Inflammatory macrophage (primary cell): ENCODE measurements at regions not wholly inside any gene's neighbourhood (a gene's known extent, or its start where the extent isn't known, plus 50 kb on each side); places are given as distances from the start of the nearest gene placed in this dataset.
"Not testable (repeated sequence)": the region's sequence is repeated elsewhere in the genome, so short reads cannot be mapped to it uniquely, and the experiment has no call there.

Source experiments
- DNase-seq, 2 donors: peaks; one replicate each; pipeline ENCODE4 v3.0.0-alpha.2; 2020 to 2022

DNA sequence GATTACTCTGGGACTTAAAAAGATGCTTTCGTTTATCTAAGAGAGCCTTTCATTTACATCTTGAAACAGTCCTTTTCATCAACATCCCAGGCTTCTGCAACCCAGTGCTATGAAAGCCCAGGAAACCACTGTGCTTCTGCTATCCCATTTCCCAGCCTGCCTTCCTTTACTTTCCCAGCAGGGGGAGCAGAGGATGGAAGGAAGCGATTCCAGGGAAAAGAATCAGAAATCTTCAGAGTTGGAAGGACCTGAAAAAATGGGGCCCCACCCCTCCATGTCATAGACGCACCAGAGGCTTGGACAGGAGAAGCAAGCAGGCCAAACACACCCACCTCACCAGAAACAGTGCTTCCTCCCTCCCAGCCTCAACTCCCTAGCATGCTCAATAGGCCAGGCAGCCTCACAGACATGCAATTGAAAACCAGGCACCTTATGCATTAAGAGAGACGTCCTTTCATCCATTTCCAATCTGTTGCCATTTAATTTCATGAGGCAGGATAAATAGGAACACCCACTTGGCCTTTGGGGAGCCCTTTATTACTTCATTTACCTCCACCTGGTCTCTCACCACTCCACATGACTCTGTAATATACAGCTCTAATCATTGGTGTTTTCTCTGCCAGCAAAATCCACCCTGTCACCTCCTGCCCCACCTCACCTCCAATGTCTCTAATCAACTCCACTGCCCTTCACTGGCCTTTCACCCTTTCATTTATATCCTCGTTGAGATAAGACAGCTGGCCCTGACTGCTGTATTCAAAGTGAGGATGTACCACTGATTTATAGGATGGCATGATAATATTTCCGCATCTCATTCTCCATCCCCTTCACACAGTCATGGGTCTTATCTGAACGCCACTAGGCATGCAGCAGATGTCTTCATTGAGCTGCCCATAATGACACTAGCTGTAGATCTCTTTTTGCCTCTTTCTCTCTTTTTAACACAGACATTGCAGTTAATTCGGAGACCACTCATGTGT is 583.9 kb downstream of the NTRK3 start:
- peak in 1 of 2 donors; percentile 1 for DNase-seq

DNA sequence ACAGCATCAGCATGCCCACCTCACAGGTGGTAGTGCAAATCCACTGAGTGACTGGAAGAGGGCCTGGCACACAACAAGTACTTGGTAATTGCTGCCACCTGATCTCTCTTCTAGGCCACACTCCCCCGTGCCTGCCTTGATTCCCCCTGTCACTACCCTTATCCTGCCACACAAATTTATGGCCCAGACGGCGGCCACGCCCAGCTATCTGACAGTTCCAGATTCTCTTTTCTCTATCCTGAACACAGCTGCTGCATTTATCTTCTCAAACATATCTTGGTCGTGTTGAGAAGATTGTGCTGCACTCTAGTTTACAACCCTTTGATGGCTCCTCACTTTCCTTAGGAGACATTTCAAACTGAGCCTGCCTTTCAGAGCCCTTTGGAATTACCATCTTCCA is 585.2 kb downstream of the NTRK3 start:
- no peak for DNase-seq

DNA sequence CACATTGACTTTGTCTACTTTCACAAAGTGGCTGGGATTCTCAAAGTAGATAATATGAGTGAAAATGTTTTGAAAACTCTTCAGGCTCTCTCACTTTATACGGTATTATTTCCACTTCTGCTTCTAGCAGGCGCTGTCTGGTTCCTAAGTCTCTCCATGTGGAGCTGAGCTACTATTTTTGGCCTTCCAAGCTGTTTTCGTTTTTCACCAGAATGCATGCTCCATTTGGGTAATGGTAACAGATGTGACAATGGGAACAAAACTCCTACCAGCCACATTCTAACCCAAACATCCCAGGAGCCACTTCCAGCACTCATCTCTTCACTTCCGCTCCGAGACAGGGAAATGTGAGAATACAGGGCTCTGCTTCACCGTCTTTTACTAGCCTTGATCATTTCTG is 586.7 kb downstream of the NTRK3 start:
- DNase-seq: no peak

DNA sequence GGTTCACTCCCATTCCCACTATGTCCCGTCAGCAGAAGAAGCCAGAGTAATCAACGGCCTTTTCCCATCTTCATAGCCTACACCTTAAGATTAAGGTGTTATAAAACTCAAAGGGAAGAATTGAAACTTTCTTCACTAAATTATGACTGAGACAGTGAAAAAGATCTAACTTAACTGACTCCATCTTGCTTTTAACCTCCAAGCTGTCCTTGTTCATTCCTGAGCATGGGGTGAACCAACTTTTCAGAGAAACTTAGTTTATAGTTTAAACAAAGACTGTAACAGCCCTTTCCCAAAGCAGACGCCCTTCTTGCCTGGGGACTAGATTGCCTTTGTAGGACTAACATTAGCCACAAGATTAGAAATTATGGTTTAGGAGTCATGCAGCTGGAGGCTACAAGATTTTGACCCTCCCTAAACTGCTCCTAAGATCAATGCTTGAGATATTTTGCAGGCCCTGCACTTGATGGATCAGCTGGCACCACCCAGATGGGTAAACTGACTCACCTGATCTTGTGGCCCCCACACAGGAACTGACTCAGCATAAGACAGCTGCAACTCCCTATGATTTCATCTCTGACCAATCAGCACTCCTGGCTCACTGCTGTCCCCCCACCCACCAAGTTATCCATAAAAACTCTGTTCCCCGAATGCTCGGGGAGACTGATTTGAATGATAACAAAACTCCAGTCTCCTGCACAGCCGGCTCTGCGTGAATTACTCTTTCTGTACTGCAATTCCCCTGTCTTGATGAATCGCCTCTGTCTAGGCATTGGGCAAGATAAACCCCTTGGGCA is 587.6 kb downstream of the NTRK3 start:
- not testable (repeated sequence) for DNase-seq

DNA sequence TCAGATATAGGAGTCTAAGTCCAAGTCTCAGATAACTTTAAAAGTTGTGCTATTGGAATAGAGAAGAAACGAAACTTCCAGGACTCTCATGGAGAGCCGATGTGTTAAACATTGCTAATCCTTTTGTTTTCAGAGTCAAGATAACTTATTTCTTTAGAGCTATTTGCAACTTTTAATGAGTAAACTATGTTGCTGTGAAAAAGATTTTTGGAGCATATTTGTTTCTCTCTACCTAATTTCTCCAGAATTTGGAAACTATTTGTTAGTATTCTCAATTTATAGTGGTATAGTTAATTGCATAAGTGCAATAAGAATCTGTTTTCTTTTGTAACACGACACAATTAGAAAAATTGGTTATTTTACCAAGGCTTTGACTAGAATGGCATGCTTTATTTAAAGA is 588.9 kb downstream of the NTRK3 start:
- DNase-seq: no peak

DNA sequence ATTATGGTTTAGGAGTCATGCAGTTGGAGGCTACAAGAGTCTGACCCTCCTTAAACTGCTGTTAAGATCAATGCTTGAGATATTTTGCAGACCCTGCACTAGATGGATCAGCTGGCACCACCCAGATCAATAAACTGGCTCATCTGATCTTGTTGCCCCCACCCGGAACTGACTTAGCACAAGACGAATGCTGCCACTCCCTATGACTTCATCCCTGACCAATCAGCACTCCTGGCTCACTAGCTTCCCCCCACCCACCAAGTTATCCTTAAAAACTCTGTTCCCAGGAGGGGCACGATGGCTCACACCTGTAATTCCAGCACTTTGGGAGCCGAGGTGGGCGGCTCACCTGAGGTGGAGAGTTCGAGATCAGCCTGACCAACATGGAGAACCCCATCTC is 594.0 kb downstream of the NTRK3 start:
- DNase-seq: no peak

DNA sequence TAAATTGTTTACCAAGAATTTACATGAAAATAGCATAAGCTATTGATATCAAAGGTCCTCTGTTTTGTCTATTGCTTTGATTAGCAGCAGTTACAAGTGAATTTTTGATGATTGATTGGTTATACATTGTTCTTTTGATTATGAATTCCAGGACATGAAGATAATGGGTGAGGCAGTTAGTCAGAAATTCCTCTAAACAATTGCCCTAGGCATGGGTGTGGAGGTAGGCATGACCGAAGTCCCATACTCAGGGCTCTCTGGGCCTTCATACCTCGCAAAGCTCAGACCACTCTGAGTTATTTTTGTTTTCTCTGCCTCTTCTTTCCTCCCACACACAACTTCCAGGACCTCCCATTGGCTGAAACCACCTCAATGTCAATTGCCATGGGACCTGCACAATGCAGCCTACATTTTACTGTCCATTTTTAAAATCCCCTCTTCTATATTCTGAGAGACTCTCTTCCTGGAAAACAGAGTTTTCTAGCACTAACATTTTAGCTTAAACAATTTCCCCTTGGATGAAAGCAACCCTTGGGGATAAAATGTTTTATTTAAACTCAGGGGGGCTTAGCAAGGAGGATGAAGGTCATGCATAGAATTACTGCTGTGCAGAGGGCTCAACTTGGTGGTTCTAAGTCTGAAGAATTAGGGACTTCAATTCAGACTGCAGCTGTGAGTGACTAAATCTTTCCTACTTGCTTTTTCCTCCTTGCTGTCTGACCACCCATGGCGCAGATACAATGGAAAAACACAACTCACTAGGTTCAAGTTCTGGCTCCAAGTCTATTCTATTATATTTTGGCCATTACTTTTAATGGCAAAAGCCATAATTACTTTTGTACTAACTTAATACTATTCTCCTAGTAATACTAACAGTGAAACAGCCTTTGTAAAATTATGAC is 594.8 kb downstream of the NTRK3 start:
- DNase-seq: no peak

DNA sequence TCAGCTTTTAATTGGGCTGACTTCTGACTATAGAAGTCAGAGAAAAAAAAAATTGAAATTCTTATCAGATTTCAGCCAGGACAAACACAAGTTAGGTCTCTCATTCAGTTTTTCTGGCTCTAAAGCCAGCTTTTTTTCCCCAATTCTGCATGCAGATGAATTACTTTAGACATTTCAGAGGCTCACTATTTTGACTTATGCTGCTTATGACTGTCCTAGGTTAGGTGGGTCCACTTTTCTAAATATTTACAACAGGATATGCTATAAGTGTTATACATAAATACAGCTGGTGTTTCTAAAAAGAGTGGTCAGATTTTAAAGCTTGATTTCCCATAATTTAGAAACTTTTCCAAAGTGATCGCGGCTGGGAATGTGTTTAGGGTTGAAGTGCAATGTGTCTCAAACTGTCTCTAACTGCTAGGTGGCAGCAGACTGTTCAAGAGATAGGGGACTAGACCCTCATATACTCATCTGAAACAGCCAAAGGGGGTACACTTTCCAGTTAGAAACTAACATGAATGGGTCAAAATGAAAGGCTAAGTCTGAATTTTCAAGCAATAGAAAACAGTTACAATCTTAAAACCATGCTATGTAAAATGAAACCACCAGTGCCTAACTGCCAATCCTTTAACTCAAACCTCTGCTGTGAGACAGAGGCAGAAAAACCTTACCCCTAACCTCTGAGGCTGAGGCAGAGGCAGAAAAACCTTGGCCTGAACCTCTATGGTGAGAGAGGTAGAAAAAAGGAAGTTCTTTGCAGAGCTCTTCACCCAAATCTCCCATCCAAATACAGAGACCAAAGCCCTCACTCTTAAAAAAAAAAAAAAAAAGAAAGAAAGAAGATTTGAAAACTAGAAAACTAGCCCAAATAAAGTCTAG is 596.0 kb downstream of the NTRK3 start:
- DNase-seq: no peak

DNA sequence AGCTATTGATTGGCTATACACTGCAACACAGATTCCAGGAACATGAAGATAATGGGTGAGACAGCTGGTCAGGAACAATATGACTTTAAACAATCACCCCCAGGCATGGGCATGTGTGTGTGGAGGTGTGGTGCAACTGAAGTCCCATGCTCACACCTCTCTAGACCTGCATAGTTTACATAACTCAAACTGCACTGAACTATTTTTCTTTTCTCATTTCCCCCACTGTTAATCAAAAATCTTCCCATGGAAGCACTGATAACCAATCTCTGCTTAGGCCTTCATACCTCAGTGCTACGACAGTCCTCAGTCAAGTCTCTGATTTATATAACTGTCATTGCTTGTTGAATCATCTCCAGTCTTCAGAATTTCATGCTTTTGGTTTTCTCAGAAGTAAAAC is 600.2 kb downstream of the NTRK3 start:
- DNase-seq: no peak

DNA sequence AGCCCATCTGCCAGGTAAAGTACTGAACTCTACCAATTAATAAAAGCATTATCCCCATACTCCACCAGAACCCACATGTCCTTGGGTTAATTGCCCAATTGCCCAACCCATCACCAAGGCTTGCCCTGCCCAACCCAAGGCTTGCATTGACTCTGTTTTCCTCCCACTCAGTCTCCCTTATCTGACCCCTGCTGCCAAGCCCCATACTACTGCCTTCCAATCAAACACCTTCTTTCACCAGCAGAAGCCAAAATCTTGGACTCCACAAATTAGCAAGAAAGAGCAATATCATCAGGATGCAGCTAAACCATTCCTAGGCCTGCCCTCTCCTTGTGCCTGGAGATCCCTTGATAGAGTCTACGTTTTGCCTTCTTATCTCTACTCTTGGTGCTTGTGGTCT is 602.9 kb downstream of the NTRK3 start:
- no peak for DNase-seq

DNA sequence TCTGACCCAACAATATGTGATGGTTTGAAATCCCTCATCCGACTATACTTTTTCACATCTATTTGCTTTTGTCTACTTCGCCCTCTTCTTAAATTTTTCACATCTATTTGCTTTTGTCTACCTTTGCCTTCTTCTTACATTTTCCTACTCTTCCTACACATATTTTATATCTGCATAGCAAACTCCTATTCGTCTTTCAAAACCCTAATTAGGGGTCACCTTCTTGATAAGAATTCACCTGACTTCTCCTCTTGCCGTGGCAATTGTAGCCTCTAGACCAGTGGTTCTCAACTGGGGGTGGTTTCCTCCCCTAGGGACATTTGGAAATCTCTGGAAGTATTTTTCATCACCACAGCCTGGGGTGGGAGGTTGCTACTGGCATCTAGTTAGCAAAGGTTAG is 607.4 kb downstream of the NTRK3 start:
- DNase-seq: no peak

DNA sequence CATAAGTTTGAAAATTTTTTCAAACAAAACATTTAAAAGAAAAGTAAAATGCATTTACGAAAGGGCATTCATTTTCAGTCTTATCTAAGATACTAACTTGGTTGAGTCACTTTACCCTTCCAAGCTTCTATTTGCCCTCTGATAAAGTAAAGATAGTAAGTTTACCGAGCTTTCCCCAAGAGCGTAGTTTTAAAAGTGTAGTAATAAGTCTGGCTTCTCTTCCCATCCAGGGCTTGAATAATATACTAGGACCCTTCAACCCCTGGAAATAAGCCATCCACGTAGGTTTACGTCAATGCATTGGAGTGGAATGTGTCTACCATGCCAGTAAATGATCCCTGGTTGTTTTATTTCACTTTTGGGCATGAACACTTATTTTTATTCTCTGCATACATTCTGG is 608.3 kb downstream of the NTRK3 start:
- no peak for DNase-seq

DNA sequence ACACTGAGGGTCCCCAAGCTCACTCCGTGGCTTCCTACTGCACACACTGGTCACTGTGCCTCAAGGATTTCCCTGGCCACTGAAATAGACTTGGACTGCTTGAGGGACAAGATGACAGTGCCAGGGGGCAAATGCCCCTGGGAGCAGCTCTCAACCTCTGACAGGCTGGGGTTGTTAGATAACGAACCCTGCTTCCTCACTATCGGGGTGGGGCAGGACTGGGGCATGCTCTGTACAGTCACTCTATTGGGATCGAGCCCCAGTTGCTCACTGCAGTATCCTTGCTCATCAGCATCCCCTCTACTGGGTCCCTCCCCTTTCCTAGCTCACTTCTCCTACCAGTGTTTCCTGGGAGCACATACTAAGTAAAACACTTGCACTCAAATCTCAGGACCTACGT is 610.8 kb downstream of the NTRK3 start:
- DNase-seq: no peak

DNA sequence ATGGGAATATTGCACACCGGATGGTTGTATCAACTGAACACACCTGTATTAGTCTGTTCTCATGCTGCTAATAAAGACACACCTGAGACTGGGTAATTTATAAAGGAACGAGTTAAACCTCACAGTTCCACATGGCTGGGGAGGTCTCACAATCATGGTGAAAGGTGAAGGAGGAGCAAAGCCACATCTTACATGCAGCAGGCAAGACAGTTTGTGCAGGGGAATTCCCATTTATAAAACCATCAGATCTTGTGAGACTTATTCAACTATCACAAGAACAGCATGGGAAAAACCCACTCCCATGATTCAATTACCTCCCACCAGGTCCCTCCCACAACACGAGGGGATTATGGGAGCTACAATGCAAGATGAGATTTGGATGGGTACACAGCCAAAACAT is 613.5 kb downstream of the NTRK3 start:
- not testable (repeated sequence) for DNase-seq

DNA sequence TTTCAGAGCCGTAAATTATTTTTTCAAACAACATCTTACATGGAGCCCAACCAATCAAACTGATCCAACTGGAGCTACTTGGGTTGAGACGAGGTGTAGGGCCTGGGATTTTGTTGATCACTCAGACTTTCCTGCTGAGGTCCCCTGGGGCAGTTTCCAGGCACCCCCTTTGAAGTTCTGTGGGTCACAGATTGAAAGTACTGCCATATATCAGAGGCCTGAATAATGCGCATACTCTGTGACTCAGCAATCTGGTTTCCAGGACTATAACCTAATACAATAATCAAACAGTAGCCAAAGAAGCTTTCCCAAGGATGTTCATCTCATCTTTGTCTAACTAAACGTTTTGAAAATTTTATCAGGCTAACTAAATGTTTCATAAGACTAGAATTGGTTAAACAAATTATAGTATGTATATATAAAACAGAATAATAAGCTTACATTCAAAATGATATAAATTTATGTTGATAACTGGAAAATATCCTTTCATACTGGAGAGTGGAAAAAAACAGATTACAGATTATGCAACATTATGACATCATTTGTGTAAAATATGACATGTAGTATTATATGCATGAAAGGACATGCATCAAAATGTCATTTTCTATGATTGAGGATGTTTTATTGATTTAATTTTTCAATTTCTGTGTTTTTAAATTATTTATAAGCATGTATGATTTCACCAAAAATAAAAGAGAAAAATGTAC is 617.1 kb downstream of the NTRK3 start:
- DNase-seq: no peak

DNA sequence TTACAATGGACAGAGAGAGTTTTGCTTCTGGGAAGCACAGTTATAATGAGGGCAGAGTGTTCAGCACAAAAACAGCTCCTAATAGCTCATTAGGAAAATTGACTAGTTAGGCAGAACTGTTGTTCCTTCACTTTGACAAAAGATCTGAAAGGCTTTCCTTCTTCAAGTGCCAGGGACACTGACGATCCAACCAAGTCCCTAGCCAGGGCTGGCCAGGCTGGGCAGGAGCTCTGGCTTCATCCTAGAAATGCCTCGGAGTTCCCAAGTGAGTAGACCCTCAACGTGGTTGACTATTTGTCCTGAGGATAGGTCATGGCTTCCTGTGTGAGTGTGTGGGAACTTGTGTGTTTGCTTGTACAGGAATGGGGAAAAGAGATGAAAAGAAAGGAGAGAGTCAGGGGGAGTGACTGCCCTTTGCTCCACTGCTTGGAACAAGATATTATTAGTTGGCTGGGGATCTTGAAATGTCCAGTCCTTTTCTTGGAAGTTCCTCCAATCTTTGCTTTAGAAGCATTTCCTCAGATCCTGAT is 617.9 kb downstream of the NTRK3 start:
- DNase-seq: no peak

DNA sequence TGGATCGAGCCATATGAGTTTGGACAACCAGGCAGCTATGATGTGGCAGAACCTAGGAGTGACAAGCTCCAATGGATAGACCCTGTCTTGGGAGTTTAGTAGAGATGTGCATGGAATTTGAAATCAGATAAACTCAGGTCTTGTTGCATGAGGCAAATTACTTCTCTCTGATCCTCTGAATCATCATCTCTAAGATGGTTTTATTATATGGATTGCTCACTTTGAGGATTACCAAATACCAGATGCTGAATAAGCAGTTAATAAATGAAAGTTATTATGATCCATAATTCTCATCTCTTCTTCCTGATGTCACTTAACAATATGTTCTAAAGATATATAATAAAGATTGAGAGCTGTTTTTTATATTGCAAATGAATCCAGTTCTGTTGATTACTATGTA is 622.2 kb downstream of the NTRK3 start:
- DNase-seq: no peak

DNA sequence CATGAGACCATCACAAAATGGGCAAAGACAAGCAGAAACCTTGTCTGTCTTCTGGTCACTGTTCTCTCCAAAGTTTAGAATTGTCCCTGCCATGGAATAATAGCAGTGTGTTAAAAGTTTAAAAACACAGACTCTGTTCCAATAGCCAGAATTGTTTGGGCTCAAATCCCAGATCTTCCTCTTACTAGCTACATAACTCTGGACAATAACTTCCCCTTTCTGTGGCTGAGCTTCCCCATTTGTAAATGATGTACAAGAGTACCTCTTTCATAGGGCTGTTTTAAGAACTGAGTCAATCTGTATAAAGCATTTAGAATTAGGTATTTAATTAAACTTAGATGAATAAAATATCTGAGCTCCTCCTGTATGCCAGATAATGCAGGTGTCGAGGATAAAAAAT is 623.0 kb downstream of the NTRK3 start:
- DNase-seq: peak; percentile 39 to 50

DNA sequence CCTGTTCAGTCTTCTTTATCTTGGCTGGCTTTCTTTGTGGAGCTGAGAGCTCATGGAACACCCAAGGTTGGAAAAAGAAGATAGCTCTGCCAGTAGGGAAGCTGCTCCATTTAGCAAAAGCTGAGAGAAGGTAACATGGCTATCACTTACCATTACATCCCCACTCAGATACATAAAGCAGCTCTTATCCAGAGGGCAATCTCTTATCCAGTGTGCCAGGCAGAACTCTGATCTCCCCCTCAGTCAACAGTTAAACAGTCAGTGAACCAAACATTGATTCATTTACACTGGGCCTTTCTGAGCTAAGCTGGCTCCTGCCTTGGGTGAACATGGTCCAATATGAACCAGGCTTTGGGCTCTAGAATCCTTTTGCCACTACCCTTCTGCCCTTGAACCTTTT is 624.2 kb downstream of the NTRK3 start:
- DNase-seq: no peak

DNA sequence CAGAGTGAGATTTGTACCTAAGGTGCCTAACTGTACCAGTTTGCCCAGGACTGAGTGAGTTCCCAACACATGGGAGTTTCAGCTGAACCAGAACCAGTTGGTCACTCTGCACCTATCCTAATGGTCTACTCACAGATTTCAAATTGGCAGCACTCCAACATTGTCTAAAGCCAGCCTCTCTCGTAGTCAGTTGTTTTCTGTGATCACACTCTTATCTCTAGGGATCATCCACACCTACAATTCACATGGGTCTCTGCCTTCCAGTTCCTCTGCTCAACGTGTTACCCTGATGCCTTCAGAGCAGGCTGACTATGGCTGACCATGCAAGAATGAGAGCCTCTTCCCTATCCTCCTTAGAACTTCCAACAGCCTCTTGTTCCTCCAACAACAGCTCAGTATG is 624.8 kb downstream of the NTRK3 start:
- DNase-seq: no peak

DNA sequence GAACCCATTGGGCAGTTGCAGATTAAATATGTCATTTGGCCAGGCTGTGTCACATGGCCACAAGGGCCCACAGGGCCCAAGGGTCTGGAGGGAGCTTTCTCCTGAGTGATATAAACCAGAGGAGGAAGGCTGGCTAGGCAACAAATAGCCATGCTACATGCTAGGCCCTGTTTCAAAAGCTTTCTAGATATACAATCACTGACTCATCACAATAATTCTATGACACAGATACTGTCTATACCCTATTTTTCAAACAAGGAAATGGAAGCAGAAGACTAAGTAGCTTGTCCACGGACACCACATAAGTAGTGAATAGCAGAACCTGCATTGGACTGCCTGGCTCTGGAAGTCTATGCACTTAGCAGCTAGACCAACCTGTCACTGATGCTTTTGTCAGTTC is 625.4 kb downstream of the NTRK3 start:
- DNase-seq: no peak
